ENCODE measurements at regions not wholly inside any gene's neighbourhood (a gene's known extent, or its start where the extent isn't known, plus 50 kb on each side); places are given as distances from the start of the nearest gene placed in this dataset.

- DNase-seq (no peak), ATAC-seq (no peak)
- intact Hi-C loops (cut with DNase I, micrococcal nuclease): no loop called here
- no peaks in the 10 kb centered on the region for H3K36me3 ChIP-seq (ENCODE audit: low read depth)
- H3K9me3 ChIP-seq: no peaks in the 10 kb centered on the region
- H3K4me3 ChIP-seq: no peak overlapping the region
- no peak for TF ChIP-seq CTCF (IDR thresholded peaks at IDR 0.05)
- no peaks in the 10 kb centered on the region for H3K4me1 ChIP-seq (ENCODE audit: low read depth)
Observed at GRCh38 chr21:15932726-15933125, 202.9 kb downstream of the USP25 start.

GRCh38 chr21:15935530-15935929, 205.7 kb downstream of the USP25 start:
- no peak for ATAC-seq
- Histone ChIP-seq H3K36me3 (ENCODE audit: low read depth) (no peaks in the 10 kb centered on the region), H3K4me1 (ENCODE audit: low read depth) (no peaks in the 10 kb centered on the region), H3K4me3 (no peak overlapping the region), H3K9me3 (no peaks in the 10 kb centered on the region)
- DNase-seq: no peak
- intact Hi-C loops (cut with DNase I, micrococcal nuclease): no loop called here
- no peak for TF ChIP-seq CTCF (IDR thresholded peaks at IDR 0.05)

- Histone ChIP-seq H3K4me3 (no peak overlapping the region), H3K9me3 (no peaks in the 10 kb centered on the region), H3K36me3 (ENCODE audit: low read depth) (no peaks in the 10 kb centered on the region), H3K4me1 (ENCODE audit: low read depth) (no peaks in the 10 kb centered on the region)
- no peak for TF ChIP-seq CTCF (IDR thresholded peaks at IDR 0.05)
- ATAC-seq (no peak), DNase-seq (no peak)
- intact Hi-C loops (cut with DNase I, micrococcal nuclease): no loop called here
Observed at GRCh38 chr21:15943009-15943666, 213.4 kb downstream of the USP25 start.

- DNase-seq (no peak), ATAC-seq (no peak)
- Histone ChIP-seq H3K4me1 (ENCODE audit: low read depth) (no peaks in the 10 kb centered on the region), H3K9me3 (peaks cover 2% of the 10 kb centered on the region), H3K36me3 (ENCODE audit: low read depth) (no peaks in the 10 kb centered on the region), H3K4me3 (no peak overlapping the region)
- no peak for TF ChIP-seq CTCF (IDR thresholded peaks at IDR 0.05)
- intact Hi-C loops (cut with DNase I, micrococcal nuclease): no loop called here
Observed at GRCh38 chr21:15947677-15948076, 217.9 kb downstream of the USP25 start.

- no peak for TF ChIP-seq CTCF (IDR thresholded peaks at IDR 0.05)
- Histone ChIP-seq H3K36me3 (ENCODE audit: low read depth) (no peaks in the 10 kb centered on the region), H3K9me3 (peaks cover 28% of the 10 kb centered on the region), H3K4me3 (no peak overlapping the region), H3K4me1 (ENCODE audit: low read depth) (no peaks in the 10 kb centered on the region)
- DNase-seq: no peak
- intact Hi-C loops (cut with DNase I, micrococcal nuclease): no loop called here
- no peak for ATAC-seq
Observed at GRCh38 chr21:15953551-15954116, 223.9 kb downstream of the USP25 start.

Measured in mucosa of descending colon (tissue), 3 donors.